ENCODE measurements at regions not wholly inside any gene's neighbourhood (a gene's known extent, or its start where the extent isn't known, plus 50 kb on each side); places are given as distances from the start of the nearest gene placed in this dataset.
A peak's percentile ranks its signal among the peaks of the same experiment; 100 is the strongest.

- no peak overlapping the region for H3K4me3 ChIP-seq (ENCODE audit: low read depth, low read length)
- no peak for DNase-seq (ENCODE audit: low read depth)
- TF ChIP-seq CTCF (IDR thresholded peaks at IDR 0.05; ENCODE audit: low read depth, low read length, missing control alignments): peak; percentile 41
- in situ Hi-C loops (cut with HindIII; ENCODE audit: low sequenced_read_pairs): no loop called here
Observed at GRCh38 chr13:107203146-107203847, 635.4 kb upstream of the ARGLU1 start.

GRCh38 chr13:107202371-107203023 lies 634.6 kb upstream of the ARGLU1 start:
- no peak for TF ChIP-seq CTCF (IDR thresholded peaks at IDR 0.05; ENCODE audit: low read depth, low read length, missing control alignments)
- in situ Hi-C loops (cut with HindIII; ENCODE audit: low sequenced_read_pairs): no loop called here
- DNase-seq (ENCODE audit: low read depth): no peak
- H3K4me3 ChIP-seq (ENCODE audit: low read depth, low read length): no peak overlapping the region

- no peak for TF ChIP-seq CTCF (IDR thresholded peaks at IDR 0.05; ENCODE audit: low read depth, low read length, missing control alignments)
- H3K4me3 ChIP-seq (ENCODE audit: low read depth, low read length): no peak overlapping the region
- no peak for DNase-seq (ENCODE audit: low read depth)
- in situ Hi-C loops (cut with HindIII; ENCODE audit: low sequenced_read_pairs): no loop called here
Observed at GRCh38 chr13:107200491-107200890, 632.6 kb upstream of the ARGLU1 start.

GRCh38 chr13:107192289-107192688 lies 624.4 kb upstream of the ARGLU1 start:
- DNase-seq (ENCODE audit: low read depth): peak; percentile 63
- in situ Hi-C loops (cut with HindIII; ENCODE audit: low sequenced_read_pairs): no loop called here

GRCh38 chr13:107190065-107190464 lies 622.1 kb upstream of the ARGLU1 start:
- no peak for DNase-seq (ENCODE audit: low read depth)
- TF ChIP-seq CTCF (IDR thresholded peaks at IDR 0.05; ENCODE audit: low read depth, low read length, missing control alignments): no peak
- no peak overlapping the region for H3K4me3 ChIP-seq (ENCODE audit: low read depth, low read length)
- in situ Hi-C loops (cut with HindIII; ENCODE audit: low sequenced_read_pairs): no loop called here

More at GRCh38 chr13:107192289-107192688, 624.4 kb upstream of the ARGLU1 start:
- H3K4me3 ChIP-seq (ENCODE audit: low read depth, low read length): no peak overlapping the region
- TF ChIP-seq CTCF (IDR thresholded peaks at IDR 0.05; ENCODE audit: low read depth, low read length, missing control alignments): no peak

GRCh38 chr13:107185889-107186288 lies 618.0 kb upstream of the ARGLU1 start:
- no peak for TF ChIP-seq CTCF (IDR thresholded peaks at IDR 0.05; ENCODE audit: low read depth, low read length, missing control alignments)
- in situ Hi-C loops (cut with HindIII; ENCODE audit: low sequenced_read_pairs): no loop called here
- DNase-seq (ENCODE audit: low read depth): no peak
- no peak overlapping the region for H3K4me3 ChIP-seq (ENCODE audit: low read depth, low read length)

Data from astrocyte of the cerebellum (primary cell).